HG03571 (cell line): ENCODE measurements at regions not wholly inside any gene's neighbourhood (a gene's known extent, or its start where the extent isn't known, plus 50 kb on each side); places are given as distances from the start of the nearest gene placed in this dataset.

Source experiments
- ATAC-seq: cut with Tn5 transposase; IDR thresholded peaks from one replicate; pipeline ENCODE4 v1.9.1; 2021; ENCODE audit not compliant: unreplicated experiment

GRCh38 chr5:8875722-8876121, 670.2 kb downstream of the SEMA5A start:
- no peak for ATAC-seq

GRCh38 chr5:8879248-8879647, 666.6 kb downstream of the SEMA5A start:
- ATAC-seq: no peak

GRCh38 chr5:8884029-8884428, 661.8 kb downstream of the SEMA5A start:
- ATAC-seq: no peak

GRCh38 chr5:8892926-8893325, 652.9 kb downstream of the SEMA5A start:
- no peak for ATAC-seq

GRCh38 chr5:8894031-8894430, 651.8 kb downstream of the SEMA5A start:
- ATAC-seq: no peak

GRCh38 chr5:8895062-8895461, 650.8 kb downstream of the SEMA5A start:
- no peak for ATAC-seq

GRCh38 chr5:8895599-8895998, 650.3 kb downstream of the SEMA5A start:
- no peak for ATAC-seq

GRCh38 chr5:8897316-8897715, 648.6 kb downstream of the SEMA5A start:
- ATAC-seq: no peak

- ATAC-seq: no peak
These were observed 640.9 kb downstream of the SEMA5A start for GRCh38 chr5:8905021-8905420.

GRCh38 chr5:8906303-8906967, 639.4 kb downstream of the SEMA5A start:
- no peak for ATAC-seq

GRCh38 chr5:8907168-8907868, 638.6 kb downstream of the SEMA5A start:
- ATAC-seq: no peak

- no peak for ATAC-seq
These were observed 637.7 kb downstream of the SEMA5A start for GRCh38 chr5:8908055-8908683.

- ATAC-seq: no peak
These were observed 633.8 kb downstream of the SEMA5A start for GRCh38 chr5:8912106-8912505.

- no peak for ATAC-seq
These were observed 632.4 kb downstream of the SEMA5A start for GRCh38 chr5:8913522-8913921.

GRCh38 chr5:8919096-8919495, 626.8 kb downstream of the SEMA5A start:
- ATAC-seq: no peak

- no peak for ATAC-seq
These were observed 622.3 kb downstream of the SEMA5A start for GRCh38 chr5:8923526-8923925.

- no peak for ATAC-seq
These were observed 621.7 kb downstream of the SEMA5A start for GRCh38 chr5:8924054-8924793.

- ATAC-seq: no peak
These were observed 615.9 kb downstream of the SEMA5A start for GRCh38 chr5:8930021-8930420.

GRCh38 chr5:8934455-8934854, 611.4 kb downstream of the SEMA5A start:
- no peak for ATAC-seq

GRCh38 chr5:8940934-8941333, 604.9 kb downstream of the SEMA5A start:
- ATAC-seq: no peak

- no peak for ATAC-seq
These were observed 602.6 kb downstream of the SEMA5A start for GRCh38 chr5:8943301-8943700.

- ATAC-seq: no peak
These were observed 601.9 kb downstream of the SEMA5A start for GRCh38 chr5:8944005-8944404.
